ENCODE measurements at regions not wholly inside any gene's neighbourhood (a gene's known extent, or its start where the extent isn't known, plus 50 kb on each side); places are given as distances from the start of the nearest gene placed in this dataset.

DNA sequence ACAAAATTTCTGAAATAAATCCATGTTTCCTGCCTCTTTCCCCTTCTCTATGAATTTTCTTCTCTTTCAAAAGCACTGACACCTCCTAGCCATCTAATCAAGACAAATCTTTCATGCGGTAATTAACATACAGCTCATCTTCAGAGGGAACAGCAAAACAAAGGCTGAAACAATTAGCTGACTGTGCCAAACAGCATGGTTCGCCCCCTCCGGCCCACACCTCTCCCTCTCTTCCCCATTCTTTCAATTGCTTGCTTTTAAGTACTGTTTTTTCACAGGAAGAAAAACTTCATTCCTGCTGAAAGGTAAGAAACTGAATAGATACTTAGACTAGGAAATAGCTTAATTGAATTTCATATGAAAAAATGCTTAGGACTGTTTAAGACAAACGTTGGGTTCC lies 291.1 kb upstream of the NOCT start:
- H3K9me3 ChIP-seq (ENCODE audit: control insufficient read depth, insufficient read depth, low read depth, low read length): no peaks in the 10 kb centered on the region
- H3K9ac ChIP-seq (ENCODE audit: low read length): no peak overlapping the region
- H3K4me1 ChIP-seq (ENCODE audit: control insufficient read depth, insufficient read depth, low read length): peaks cover 27% of the 10 kb centered on the region
- no peak overlapping the region for H3K27ac ChIP-seq (ENCODE audit: low read depth, low read length)
- H3K4me3 ChIP-seq (ENCODE audit: low read depth, low read length): no peak overlapping the region
- no peaks in the 10 kb centered on the region for H3K36me3 ChIP-seq (ENCODE audit: control insufficient read depth, insufficient read depth, low read length)
- H3K27me3 ChIP-seq (ENCODE audit: control insufficient read depth, insufficient read depth, low read length): no peaks in the 10 kb centered on the region

DNA sequence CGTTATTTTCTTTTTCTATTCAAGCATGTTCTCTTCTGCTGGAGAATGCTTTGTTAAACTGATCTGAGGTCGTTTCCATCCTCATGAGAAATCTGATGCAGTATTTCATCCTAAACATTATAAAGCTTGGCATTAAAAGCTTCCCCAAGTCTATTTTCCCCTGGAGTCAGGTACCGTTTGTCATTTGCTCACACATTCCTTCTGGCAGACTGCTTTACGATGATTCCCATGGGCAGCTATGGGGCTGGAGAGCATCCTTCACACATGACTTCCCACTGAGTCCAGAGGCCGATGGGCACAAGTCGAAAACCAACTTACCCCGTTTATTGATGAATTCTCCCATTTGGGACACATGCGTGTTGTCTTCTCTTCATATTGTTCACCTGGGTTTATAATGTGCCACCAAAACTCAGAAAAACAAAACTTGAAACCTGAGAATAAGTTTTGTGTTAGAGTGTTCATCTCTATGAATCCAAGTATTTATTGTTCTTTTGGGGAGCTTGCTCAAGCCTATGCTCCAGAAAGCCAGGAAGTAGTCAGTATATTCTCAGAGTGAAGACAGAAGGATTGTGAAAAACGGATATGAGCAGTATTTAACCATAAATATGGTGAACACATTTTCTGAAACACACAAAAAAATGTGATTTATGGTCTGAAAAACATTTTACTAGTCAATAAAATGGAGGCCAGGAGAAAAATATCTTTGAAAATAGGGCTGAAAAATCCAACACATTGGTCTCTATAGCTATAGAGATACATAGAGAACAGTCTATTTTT lies 298.8 kb upstream of the NOCT start:
- no peaks in the 10 kb centered on the region for H3K36me3 ChIP-seq (ENCODE audit: control insufficient read depth, insufficient read depth, low read length)
- no peak overlapping the region for H3K27ac ChIP-seq (ENCODE audit: low read depth, low read length)
- H3K9me3 ChIP-seq (ENCODE audit: control insufficient read depth, insufficient read depth, low read depth, low read length): peaks cover 10% of the 10 kb centered on the region
- no peak overlapping the region for H3K9ac ChIP-seq (ENCODE audit: low read length)
- H3K4me1 ChIP-seq (ENCODE audit: control insufficient read depth, insufficient read depth, low read length): no peaks in the 10 kb centered on the region
- H3K27me3 ChIP-seq (ENCODE audit: control insufficient read depth, insufficient read depth, low read length): no peaks in the 10 kb centered on the region
- H3K4me3 ChIP-seq (ENCODE audit: low read depth, low read length): no peak overlapping the region

DNA sequence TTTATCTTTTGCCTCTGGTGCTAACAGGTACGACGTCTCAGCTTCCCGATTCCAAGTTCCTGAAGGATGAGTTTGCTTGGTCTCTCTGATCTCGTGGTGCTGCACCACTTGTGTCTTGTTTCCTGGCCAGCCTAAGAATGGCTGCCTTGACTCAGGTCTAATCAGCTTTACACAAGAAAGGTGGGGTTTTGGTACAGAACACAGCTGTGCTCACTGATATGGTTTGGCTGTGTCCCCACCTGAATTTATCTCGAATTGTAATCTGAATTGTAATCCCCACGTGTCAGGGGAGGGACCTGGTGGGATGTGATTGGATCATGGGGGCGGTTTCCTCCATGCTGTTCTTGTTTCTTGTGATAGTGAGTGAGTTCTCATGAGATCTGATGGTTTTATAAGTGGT lies 305.3 kb upstream of the NOCT start:
- Histone ChIP-seq H3K27ac (ENCODE audit: low read depth, low read length) (no peak overlapping the region), H3K27me3 (ENCODE audit: control insufficient read depth, insufficient read depth, low read length) (no peaks in the 10 kb centered on the region), H3K4me3 (ENCODE audit: low read depth, low read length) (no peak overlapping the region), H3K36me3 (ENCODE audit: control insufficient read depth, insufficient read depth, low read length) (no peaks in the 10 kb centered on the region), H3K9me3 (ENCODE audit: control insufficient read depth, insufficient read depth, low read depth, low read length) (no peaks in the 10 kb centered on the region), H3K4me1 (ENCODE audit: control insufficient read depth, insufficient read depth, low read length) (0 out of 2 replicates have a peak, but pooled peaks cover 8% of the 10 kb centered on the region), H3K9ac (ENCODE audit: low read length) (no peak overlapping the region)

DNA sequence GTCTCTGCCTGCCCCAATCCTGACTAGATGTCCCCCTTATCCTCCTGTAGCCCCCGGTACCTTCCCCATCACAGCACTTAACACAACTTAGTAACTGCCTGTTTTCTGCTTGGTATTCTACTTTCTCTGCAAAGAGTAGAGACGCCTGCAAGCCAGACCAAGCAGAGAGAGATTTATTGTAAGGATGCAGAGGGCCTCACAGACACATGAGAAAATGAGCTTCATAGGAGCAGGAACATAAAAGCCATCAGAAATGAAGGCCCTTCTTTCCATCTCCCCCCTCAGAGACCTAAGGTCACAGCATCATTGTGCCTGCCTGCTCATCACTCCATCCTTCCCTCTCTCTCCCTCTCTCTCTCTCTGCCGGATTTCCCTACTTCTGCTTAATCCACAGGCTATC lies 305.7 kb upstream of the NOCT start:
- H3K27me3 ChIP-seq (ENCODE audit: control insufficient read depth, insufficient read depth, low read length): no peaks in the 10 kb centered on the region
- H3K4me3 ChIP-seq (ENCODE audit: low read depth, low read length): no peak overlapping the region
- H3K27ac ChIP-seq (ENCODE audit: low read depth, low read length): no peak overlapping the region
- 0 out of 2 replicates have a peak, but pooled peaks cover 8% of the 10 kb centered on the region for H3K4me1 ChIP-seq (ENCODE audit: control insufficient read depth, insufficient read depth, low read length)
- no peak overlapping the region for H3K9ac ChIP-seq (ENCODE audit: low read length)
- H3K9me3 ChIP-seq (ENCODE audit: control insufficient read depth, insufficient read depth, low read depth, low read length): no peaks in the 10 kb centered on the region
- H3K36me3 ChIP-seq (ENCODE audit: control insufficient read depth, insufficient read depth, low read length): no peaks in the 10 kb centered on the region

DNA sequence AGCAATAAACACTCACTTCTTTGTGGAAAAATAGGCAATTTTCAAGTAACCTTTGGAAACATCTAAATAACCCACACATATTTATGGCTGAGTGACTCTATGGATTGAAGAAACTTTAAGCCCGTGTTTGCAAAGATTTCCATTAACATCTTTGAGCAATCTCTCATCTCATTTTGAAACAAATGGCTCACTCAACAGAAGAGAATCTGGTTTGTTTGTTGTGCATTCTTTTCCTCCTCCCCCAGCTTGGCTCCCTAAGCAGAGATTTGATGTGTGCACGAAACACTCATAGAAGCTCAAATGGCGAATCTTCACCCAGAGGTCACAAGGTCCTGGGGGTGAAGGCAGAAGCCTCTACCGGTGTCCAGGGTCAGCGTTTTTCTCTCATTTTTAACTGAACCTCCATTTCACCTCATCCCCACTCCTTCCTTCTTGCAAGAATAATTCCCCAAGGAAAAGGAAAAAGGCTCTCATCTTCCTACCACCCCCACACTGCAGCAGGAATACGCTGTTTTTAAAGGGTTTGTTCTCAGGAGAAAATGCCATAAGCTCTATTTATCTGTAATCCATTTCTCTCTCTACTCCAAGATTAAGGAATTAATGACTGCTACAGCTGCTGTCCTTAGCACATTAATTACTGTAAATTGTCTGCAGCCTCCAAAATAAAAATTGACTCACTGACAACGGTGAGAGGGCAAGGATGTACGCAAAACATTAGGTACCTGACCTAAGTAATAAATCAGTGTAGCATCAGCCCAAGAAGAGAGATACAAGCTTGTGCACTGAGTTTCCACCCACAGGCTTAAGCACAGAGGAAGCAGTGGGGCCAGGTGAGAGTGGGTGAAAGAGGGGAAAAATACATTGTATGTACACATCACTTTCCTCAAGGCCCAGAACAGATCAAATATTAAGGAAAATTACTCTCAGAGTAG lies 307.6 kb upstream of the NOCT start:
- H3K9me3 ChIP-seq (ENCODE audit: control insufficient read depth, insufficient read depth, low read depth, low read length): no peaks in the 10 kb centered on the region
- no peak overlapping the region for H3K27ac ChIP-seq (ENCODE audit: low read depth, low read length)
- no peaks in the 10 kb centered on the region for H3K27me3 ChIP-seq (ENCODE audit: control insufficient read depth, insufficient read depth, low read length)
- H3K36me3 ChIP-seq (ENCODE audit: control insufficient read depth, insufficient read depth, low read length): no peaks in the 10 kb centered on the region
- no peak overlapping the region for H3K4me3 ChIP-seq (ENCODE audit: low read depth, low read length)
- H3K4me1 ChIP-seq (ENCODE audit: control insufficient read depth, insufficient read depth, low read length): 0 out of 2 replicates have a peak, but pooled peaks cover 8% of the 10 kb centered on the region
- H3K9ac ChIP-seq (ENCODE audit: low read length): no peak overlapping the region

DNA sequence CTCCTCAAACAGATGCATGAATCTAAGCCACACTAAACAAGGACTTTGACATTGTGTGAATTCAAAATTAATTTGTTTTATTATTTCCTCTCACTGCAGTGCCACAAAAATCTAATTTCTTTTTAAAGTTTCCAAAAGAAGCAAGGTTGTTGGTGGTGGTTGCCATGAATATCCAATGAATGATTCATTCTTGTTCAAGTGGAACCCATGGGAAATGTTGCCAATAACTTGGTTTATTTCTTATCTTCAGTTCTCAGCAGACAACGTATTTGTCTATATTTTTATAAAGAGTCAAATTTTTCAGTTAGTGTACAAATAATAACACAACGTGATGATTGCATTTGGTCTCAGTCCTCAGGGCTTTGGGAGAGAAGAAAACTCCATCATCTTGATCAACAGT lies 309.4 kb upstream of the NOCT start:
- Histone ChIP-seq H3K4me3 (ENCODE audit: low read depth, low read length) (no peak overlapping the region), H3K27ac (ENCODE audit: low read depth, low read length) (no peak overlapping the region), H3K4me1 (ENCODE audit: control insufficient read depth, insufficient read depth, low read length) (0 out of 2 replicates have a peak, but pooled peaks cover 8% of the 10 kb centered on the region), H3K36me3 (ENCODE audit: control insufficient read depth, insufficient read depth, low read length) (no peaks in the 10 kb centered on the region), H3K9ac (ENCODE audit: low read length) (no peak overlapping the region), H3K9me3 (ENCODE audit: control insufficient read depth, insufficient read depth, low read depth, low read length) (no peaks in the 10 kb centered on the region), H3K27me3 (ENCODE audit: control insufficient read depth, insufficient read depth, low read length) (no peaks in the 10 kb centered on the region)

DNA sequence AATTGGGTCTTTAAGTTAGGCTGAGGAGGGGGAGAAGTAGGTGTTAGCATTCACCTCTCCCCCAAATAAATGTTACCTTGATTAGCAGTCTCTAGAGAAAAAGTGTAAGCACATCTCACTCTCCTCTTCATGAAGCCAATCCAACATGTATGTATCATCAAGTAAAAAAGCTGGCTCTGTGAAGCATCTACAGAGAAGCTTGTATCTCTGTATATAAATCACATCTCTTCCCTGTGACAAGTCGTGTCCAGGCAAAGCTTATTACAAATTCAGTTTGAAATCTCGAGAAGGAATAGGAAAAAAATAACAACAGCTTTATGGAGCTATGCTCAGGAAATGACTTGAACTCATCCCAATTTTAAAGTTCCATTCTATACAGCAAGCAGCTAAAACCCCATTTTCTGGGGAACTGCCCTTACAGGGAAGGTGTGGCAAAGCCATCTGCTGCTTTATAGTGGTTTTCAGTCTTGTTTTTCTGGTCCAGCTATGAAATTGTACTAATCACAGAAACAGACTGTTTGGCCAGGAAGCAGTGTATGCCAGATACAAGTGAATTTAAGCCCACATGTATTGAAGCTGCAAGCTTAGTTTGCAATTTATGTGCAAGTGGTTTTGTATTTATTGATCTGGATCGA lies 313.3 kb upstream of the NOCT start:
- H3K9ac ChIP-seq (ENCODE audit: low read length): no peak overlapping the region
- H3K27ac ChIP-seq (ENCODE audit: low read depth, low read length): no peak overlapping the region
- peaks cover 13% of the 10 kb centered on the region; the same call in 1 of the 2 replicates for H3K4me1 ChIP-seq (ENCODE audit: control insufficient read depth, insufficient read depth, low read length)

DNA sequence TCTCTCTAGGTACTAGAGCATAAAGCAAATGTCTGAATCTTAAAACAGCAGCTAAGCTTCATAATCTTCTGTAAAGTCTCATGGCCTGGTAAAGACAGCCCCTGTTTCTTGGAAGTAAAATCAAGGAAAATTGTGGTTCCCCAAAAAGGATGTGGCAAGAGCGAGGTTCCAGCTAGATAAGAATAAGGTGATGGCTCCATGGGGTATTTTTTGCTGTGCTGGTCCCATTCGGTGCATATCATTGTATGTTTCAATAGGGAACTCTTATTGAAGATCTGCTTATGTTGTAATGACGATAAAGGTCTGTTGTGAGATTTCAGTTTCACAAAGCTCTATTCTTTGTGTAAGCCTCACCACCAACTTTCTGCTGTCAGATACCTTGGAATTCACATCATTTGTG lies 316.9 kb upstream of the NOCT start:
- Histone ChIP-seq H3K27me3 (ENCODE audit: control insufficient read depth, insufficient read depth, low read length) (no peaks in the 10 kb centered on the region), H3K4me1 (ENCODE audit: control insufficient read depth, insufficient read depth, low read length) (peaks cover 29% of the 10 kb centered on the region), H3K27ac (ENCODE audit: low read depth, low read length) (no peak overlapping the region), H3K9me3 (ENCODE audit: control insufficient read depth, insufficient read depth, low read depth, low read length) (no peaks in the 10 kb centered on the region), H3K9ac (ENCODE audit: low read length) (no peak overlapping the region), H3K4me3 (ENCODE audit: low read depth, low read length) (no peak overlapping the region), H3K36me3 (ENCODE audit: control insufficient read depth, insufficient read depth, low read length) (no peaks in the 10 kb centered on the region)

More for the DNA sequence above, 313.3 kb upstream of the NOCT start:
- Histone ChIP-seq H3K36me3 (ENCODE audit: control insufficient read depth, insufficient read depth, low read length) (no peaks in the 10 kb centered on the region), H3K9me3 (ENCODE audit: control insufficient read depth, insufficient read depth, low read depth, low read length) (no peaks in the 10 kb centered on the region), H3K4me3 (ENCODE audit: low read depth, low read length) (no peak overlapping the region), H3K27me3 (ENCODE audit: control insufficient read depth, insufficient read depth, low read length) (no peaks in the 10 kb centered on the region)

DNA sequence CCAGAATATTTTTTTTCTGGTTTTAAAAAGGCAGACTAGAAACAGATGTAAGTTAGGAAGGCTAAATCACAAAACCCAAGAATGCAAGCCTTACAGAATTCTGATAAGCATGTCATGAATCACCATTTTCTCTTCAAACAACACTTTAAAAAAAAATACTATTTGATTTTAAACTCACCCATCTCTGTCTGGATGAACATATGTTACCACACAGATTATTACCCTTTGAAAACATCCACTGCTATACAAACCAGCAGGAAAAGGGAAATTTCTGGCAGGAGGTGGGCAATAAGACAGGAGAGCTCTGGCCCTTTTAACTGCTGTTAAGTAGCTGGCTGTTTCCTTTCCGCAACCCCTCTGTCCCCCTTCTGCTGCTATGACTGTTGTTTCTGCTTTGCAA lies 317.7 kb upstream of the NOCT start:
- H3K4me1 ChIP-seq (ENCODE audit: control insufficient read depth, insufficient read depth, low read length): peaks cover 29% of the 10 kb centered on the region
- no peak overlapping the region for H3K27ac ChIP-seq (ENCODE audit: low read depth, low read length)
- H3K36me3 ChIP-seq (ENCODE audit: control insufficient read depth, insufficient read depth, low read length): no peaks in the 10 kb centered on the region
- H3K4me3 ChIP-seq (ENCODE audit: low read depth, low read length): no peak overlapping the region
- no peaks in the 10 kb centered on the region for H3K9me3 ChIP-seq (ENCODE audit: control insufficient read depth, insufficient read depth, low read depth, low read length)
- no peak overlapping the region for H3K9ac ChIP-seq (ENCODE audit: low read length)
- no peaks in the 10 kb centered on the region for H3K27me3 ChIP-seq (ENCODE audit: control insufficient read depth, insufficient read depth, low read length)

DNA sequence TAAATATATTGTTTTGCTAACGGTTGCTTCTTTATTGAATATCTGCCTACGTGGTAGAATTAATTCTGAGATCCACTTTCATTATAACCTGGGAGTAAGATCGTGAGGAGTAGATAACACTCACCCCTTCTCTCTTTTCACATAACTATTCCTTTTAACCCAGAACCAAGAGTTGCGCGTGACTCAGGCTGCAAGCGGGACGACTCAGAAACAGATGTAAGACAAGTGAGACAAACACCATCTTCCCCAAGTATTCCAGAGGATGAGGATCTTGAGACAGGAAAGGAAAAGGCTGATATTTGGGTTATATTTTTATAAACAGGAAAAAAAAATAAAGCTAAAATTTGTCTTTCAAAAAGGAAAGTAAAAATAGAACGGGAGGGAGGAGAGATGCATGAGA lies 318.8 kb upstream of the NOCT start:
- Histone ChIP-seq H3K4me1 (ENCODE audit: control insufficient read depth, insufficient read depth, low read length) (peaks cover 29% of the 10 kb centered on the region), H3K9ac (ENCODE audit: low read length) (no peak overlapping the region), H3K36me3 (ENCODE audit: control insufficient read depth, insufficient read depth, low read length) (no peaks in the 10 kb centered on the region), H3K4me3 (ENCODE audit: low read depth, low read length) (no peak overlapping the region), H3K9me3 (ENCODE audit: control insufficient read depth, insufficient read depth, low read depth, low read length) (no peaks in the 10 kb centered on the region), H3K27ac (ENCODE audit: low read depth, low read length) (no peak overlapping the region), H3K27me3 (ENCODE audit: control insufficient read depth, insufficient read depth, low read length) (no peaks in the 10 kb centered on the region)

DNA sequence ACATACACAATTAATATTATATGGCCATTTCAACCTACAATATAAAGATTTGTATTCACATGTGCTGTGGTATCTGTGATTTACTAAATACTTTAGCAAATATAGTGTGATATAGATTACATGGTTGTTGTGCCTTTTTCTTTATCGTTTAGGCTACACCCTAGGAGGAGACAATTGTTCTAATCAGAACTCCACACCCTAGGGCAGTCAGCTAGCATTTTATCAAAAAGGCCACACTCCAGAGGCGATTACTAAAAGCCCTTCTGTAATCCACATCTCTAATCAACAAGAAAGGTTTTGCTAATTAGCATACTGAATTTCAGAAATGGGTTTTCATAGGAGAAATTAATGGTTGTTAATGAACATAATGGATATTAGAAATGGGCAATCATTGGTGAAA lies 319.5 kb upstream of the NOCT start:
- Histone ChIP-seq H3K27ac (ENCODE audit: low read depth, low read length) (no peak overlapping the region), H3K9ac (ENCODE audit: low read length) (no peak overlapping the region), H3K27me3 (ENCODE audit: control insufficient read depth, insufficient read depth, low read length) (no peaks in the 10 kb centered on the region), H3K4me3 (ENCODE audit: low read depth, low read length) (no peak overlapping the region), H3K9me3 (ENCODE audit: control insufficient read depth, insufficient read depth, low read depth, low read length) (no peaks in the 10 kb centered on the region), H3K4me1 (ENCODE audit: control insufficient read depth, insufficient read depth, low read length) (peaks cover 29% of the 10 kb centered on the region), H3K36me3 (ENCODE audit: control insufficient read depth, insufficient read depth, low read length) (no peaks in the 10 kb centered on the region)

Measured in HUES6 (cell line).